A549 (cell line): ENCODE measurements at regions not wholly inside any gene's neighbourhood (a gene's known extent, or its start where the extent isn't known, plus 50 kb on each side); places are given as distances from the start of the nearest gene placed in this dataset.

ENCODE experiments used
- BHLHE40 ChIP-seq: IDR thresholded peaks from 2 replicates; pipeline ENCODE4 v1.6.1; 2012; ENCODE audit warnings: low read depth, low read length, inconsistent platforms
- EP300 ChIP-seq, 2 experiments: fragments of >200 bp; sonication (Bioruptor Twin); formaldehyde crosslinking; IDR thresholded peaks; 2 replicates in 1 of 2; 3 replicates in 1 of 2; pipeline ENCODE4 v1.6.1; 2016 to 2017
- HMGXB4 ChIP-seq: fragments of 250-450 bp; sonication (Bioruptor Pico); IDR thresholded peaks from 2 replicates; pipeline ENCODE4 v1.5.0; 2021; ENCODE audit warnings: mild to moderate bottlenecking, moderate library complexity, borderline replicate concordance
- MAX ChIP-seq: IDR thresholded peaks from 2 replicates; pipeline ENCODE4 v1.6.1; 2012
- MAZ ChIP-seq: fragments of 150-350 bp; IDR thresholded peaks from 2 replicates; pipeline ENCODE4 v1.6.1; 2014; ENCODE audit warnings: antibody characterized with exemption, low read depth, low read length, borderline replicate concordance
- NPAS2 ChIP-seq: fragments of 250-450 bp; sonication (Bioruptor Pico); IDR thresholded peaks from 2 replicates; pipeline ENCODE4 v1.8.0; 2022; ENCODE audit warnings: mild to moderate bottlenecking, moderate library complexity, borderline replicate concordance
- NR3C1 ChIP-seq: fragments of >200 bp; sonication (Bioruptor Twin); formaldehyde crosslinking; IDR thresholded peaks from 3 replicates; pipeline ENCODE4 v1.6.1; 2017
- POLR2A ChIP-seq: IDR thresholded peaks from 2 replicates; pipeline ENCODE4 v1.6.1; 2012; ENCODE audit warnings: mild to moderate bottlenecking, low read length
- RAD21 ChIP-seq, 2 experiments: fragments of >200 bp in 1 of 2; sonication (Bioruptor Twin) in 1 of 2; formaldehyde crosslinking in 1 of 2; IDR thresholded peaks in 1 of 2; conservative IDR thresholded peaks in 1 of 2; 2 replicates in 1 of 2; 3 replicates in 1 of 2; pipeline ENCODE4 v1.6.1; 2012 to 2018; ENCODE audit warnings: inconsistent platforms in 1 of 2
- REST ChIP-seq: fragments of 200-600 bp; sonication (generic); IDR thresholded peaks from 2 replicates; pipeline ENCODE4 v1.6.1; 2016; ENCODE audit warnings: antibody characterized with exemption, mild to moderate bottlenecking, moderate library complexity
- SMC3 ChIP-seq: fragments of >200 bp; sonication (Bioruptor Twin); formaldehyde crosslinking; IDR thresholded peaks from 3 replicates; pipeline ENCODE4 v1.6.1; 2018; ENCODE audit warnings: inconsistent platforms
- TF ChIP-seq, protein P1 (sequence below): fragments of >200 bp; sonication (Bioruptor Twin); formaldehyde crosslinking; IDR thresholded peaks from 3 replicates; pipeline ENCODE4 v1.5.1; 2016
- TF ChIP-seq, protein P2 (sequence below): fragments of 150-350 bp; IDR thresholded peaks from 2 replicates; pipeline ENCODE4 v1.6.1; 2014; ENCODE audit warnings: low read depth, mild to moderate bottlenecking, low read length
- TF ChIP-seq, protein P3 (sequence below): IDR thresholded peaks from 2 replicates; pipeline ENCODE4 v1.6.1; 2012

DNA sequence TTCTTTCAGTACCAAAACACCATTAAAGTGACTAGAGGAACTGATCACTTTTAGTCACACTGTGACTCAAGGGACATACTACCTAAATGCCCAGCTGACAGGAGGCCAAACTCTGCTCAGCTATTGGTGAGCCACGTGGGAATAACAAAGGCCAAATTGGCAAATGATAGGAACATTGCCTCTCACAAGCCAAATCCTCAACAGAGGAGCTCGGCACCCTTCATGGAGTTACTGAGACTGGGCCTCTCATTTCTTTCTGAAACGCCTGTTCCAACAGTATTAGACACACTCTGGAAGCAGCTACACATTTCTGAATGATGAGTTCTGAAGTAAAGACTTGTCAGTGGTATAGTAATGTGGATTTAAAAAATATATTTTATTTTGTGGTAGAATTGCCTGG, 166.0 kb upstream of the COL8A1 start:
- TF ChIP-seq RAD21 (conservative IDR thresholded peaks at IDR 0.05 in 1 of 2, IDR thresholded peaks at IDR 0.05 in 1 of 2) (no peak), POLR2A (no peak), NPAS2 (CRISPR knock-in tag) (no peak), NR3C1 (no peak), MAX (no peak), SMC3 (no peak), EP300 (IDR thresholded peaks at IDR 0.05) (no peak), BHLHE40 (no peak), REST (no peak), HMGXB4 (no peak), MAZ (no peak)
- TF ChIP-seq, protein P1, sequence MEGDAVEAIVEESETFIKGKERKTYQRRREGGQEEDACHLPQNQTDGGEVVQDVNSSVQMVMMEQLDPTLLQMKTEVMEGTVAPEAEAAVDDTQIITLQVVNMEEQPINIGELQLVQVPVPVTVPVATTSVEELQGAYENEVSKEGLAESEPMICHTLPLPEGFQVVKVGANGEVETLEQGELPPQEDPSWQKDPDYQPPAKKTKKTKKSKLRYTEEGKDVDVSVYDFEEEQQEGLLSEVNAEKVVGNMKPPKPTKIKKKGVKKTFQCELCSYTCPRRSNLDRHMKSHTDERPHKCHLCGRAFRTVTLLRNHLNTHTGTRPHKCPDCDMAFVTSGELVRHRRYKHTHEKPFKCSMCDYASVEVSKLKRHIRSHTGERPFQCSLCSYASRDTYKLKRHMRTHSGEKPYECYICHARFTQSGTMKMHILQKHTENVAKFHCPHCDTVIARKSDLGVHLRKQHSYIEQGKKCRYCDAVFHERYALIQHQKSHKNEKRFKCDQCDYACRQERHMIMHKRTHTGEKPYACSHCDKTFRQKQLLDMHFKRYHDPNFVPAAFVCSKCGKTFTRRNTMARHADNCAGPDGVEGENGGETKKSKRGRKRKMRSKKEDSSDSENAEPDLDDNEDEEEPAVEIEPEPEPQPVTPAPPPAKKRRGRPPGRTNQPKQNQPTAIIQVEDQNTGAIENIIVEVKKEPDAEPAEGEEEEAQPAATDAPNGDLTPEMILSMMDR, result no peak
- TF ChIP-seq, protein P2, sequence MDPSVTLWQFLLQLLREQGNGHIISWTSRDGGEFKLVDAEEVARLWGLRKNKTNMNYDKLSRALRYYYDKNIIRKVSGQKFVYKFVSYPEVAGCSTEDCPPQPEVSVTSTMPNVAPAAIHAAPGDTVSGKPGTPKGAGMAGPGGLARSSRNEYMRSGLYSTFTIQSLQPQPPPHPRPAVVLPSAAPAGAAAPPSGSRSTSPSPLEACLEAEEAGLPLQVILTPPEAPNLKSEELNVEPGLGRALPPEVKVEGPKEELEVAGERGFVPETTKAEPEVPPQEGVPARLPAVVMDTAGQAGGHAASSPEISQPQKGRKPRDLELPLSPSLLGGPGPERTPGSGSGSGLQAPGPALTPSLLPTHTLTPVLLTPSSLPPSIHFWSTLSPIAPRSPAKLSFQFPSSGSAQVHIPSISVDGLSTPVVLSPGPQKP, result no peak
- TF ChIP-seq, protein P3, sequence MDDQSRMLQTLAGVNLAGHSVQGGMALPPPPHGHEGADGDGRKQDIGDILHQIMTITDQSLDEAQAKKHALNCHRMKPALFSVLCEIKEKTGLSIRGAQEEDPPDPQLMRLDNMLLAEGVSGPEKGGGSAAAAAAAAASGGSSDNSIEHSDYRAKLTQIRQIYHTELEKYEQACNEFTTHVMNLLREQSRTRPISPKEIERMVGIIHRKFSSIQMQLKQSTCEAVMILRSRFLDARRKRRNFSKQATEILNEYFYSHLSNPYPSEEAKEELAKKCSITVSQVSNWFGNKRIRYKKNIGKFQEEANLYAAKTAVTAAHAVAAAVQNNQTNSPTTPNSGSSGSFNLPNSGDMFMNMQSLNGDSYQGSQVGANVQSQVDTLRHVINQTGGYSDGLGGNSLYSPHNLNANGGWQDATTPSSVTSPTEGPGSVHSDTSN, result no peak
